GM23338 (cell line): ENCODE measurements at regions not wholly inside any gene's neighbourhood (a gene's known extent, or its start where the extent isn't known, plus 50 kb on each side); places are given as distances from the start of the nearest gene placed in this dataset.

ENCODE experiments used
- ATAC-seq: fragments of 200-7000 bp; cut with Tn5 transposase; 3 replicates; pipeline ENCODE4 v1.9.1; 2020
- DNase-seq: peaks from one replicate; pipeline ENCODE4 v3.0.0-alpha.2; 2015; ENCODE audit warnings: low spot score
- H2AFZ ChIP-seq: fragments of 200-600 bp; sonication (generic); 2 replicates; pipeline ENCODE4 v1.8.0; 2016; ENCODE audit warnings: antibody characterized with exemption, mild to moderate bottlenecking, moderate library complexity
- H3F3A ChIP-seq: fragments of 200-600 bp; sonication (generic); replicated peaks from 2 replicates; pipeline ENCODE4 v1.8.0; 2017; ENCODE audit warnings: antibody characterized with exemption, mixed run types, low read depth
- H3K27ac ChIP-seq: fragments of 200-600 bp; sonication (generic); 2 replicates; pipeline ENCODE4 v1.6.1; 2016; ENCODE audit warnings: low read depth
- H3K27me3 ChIP-seq: fragments of 200-600 bp; sonication (generic); 2 replicates; pipeline ENCODE4 v1.8.0; 2016; ENCODE audit warnings: mild to moderate bottlenecking, mixed run types, moderate library complexity; ENCODE audit not compliant: insufficient read depth
- H3K36me3 ChIP-seq: fragments of 200-600 bp; sonication (generic); 2 replicates; pipeline ENCODE4 v1.8.0; 2016; ENCODE audit warnings: mild to moderate bottlenecking; ENCODE audit not compliant: insufficient read depth
- H3K4me1 ChIP-seq: fragments of 200-600 bp; sonication (generic); 2 replicates; pipeline ENCODE4 v1.8.0; 2016; ENCODE audit warnings: mild to moderate bottlenecking, moderate library complexity; ENCODE audit not compliant: insufficient read depth
- H3K4me2 ChIP-seq: fragments of 200-600 bp; sonication (generic); 2 replicates; pipeline ENCODE4 v1.7.1; 2017; ENCODE audit warnings: mixed run types
- H3K4me3 ChIP-seq: fragments of 200-600 bp; sonication (generic); 2 replicates; pipeline ENCODE4 v1.6.1; 2016; ENCODE audit warnings: mixed run types
- H3K79me2 ChIP-seq: fragments of 200-600 bp; sonication (generic); replicated peaks from 2 replicates; pipeline ENCODE4 v1.8.0; 2017; ENCODE audit warnings: mild to moderate bottlenecking; ENCODE audit not compliant: insufficient read depth
- H3K9me2 ChIP-seq: fragments of 200-600 bp; sonication (generic); 2 replicates; pipeline ENCODE4 v1.8.0; 2017; ENCODE audit not compliant: insufficient read depth
- H4K20me1 ChIP-seq: fragments of 200-600 bp; sonication (generic); replicated peaks from 2 replicates; pipeline ENCODE4 v1.8.0; 2017; ENCODE audit warnings: mild to moderate bottlenecking; ENCODE audit not compliant: insufficient read depth
- H3K27ac Mint-ChIP-seq: 2 replicates; pipeline ENCODE4 v1.8.0; 2020; ENCODE audit warnings: inconsistent platforms, mild to moderate bottlenecking, moderate library complexity, mixed read lengths
- H3K27me3 Mint-ChIP-seq: 3 replicates; pipeline ENCODE4 v1.8.0; 2022; ENCODE audit warnings: low read depth, mild to moderate bottlenecking, moderate library complexity, mixed read lengths, inconsistent platforms; ENCODE audit not compliant: insufficient read depth, poor library complexity
- H3K36me3 Mint-ChIP-seq: 3 replicates; pipeline ENCODE4 v1.8.0; 2021; ENCODE audit warnings: low read depth, mild to moderate bottlenecking, inconsistent platforms, moderate library complexity, mixed read lengths
- H3K4me1 Mint-ChIP-seq: 3 replicates; pipeline ENCODE4 v1.8.0; 2020; ENCODE audit warnings: mild to moderate bottlenecking, inconsistent platforms, mixed read lengths
- H3K4me3 Mint-ChIP-seq: 3 replicates; pipeline ENCODE4 v1.8.0; 2021; ENCODE audit warnings: moderate library complexity, mild to moderate bottlenecking, inconsistent platforms, mixed read lengths
- H3K9me3 Mint-ChIP-seq: 3 replicates; pipeline ENCODE4 v1.8.0; 2020; ENCODE audit warnings: moderate library complexity, mild to moderate bottlenecking, inconsistent platforms, mixed read lengths
- ZNF331 ChIP-seq: fragments of 250-450 bp; sonication (Bioruptor Pico); IDR thresholded peaks from 2 replicates; pipeline ENCODE4 v1.5.0; 2020; ENCODE audit warnings: low read depth, mild to moderate bottlenecking, moderate library complexity
- TF ChIP-seq, protein P1 (sequence below): IDR thresholded peaks from one replicate; pipeline ENCODE4 v1.6.1; 2018; ENCODE audit warnings: antibody characterized with exemption; ENCODE audit not compliant: unreplicated experiment
- TF ChIP-seq, protein P2 (sequence below): fragments of 250-450 bp; sonication (Bioruptor Pico); IDR thresholded peaks from 2 replicates; pipeline ENCODE4 v1.5.0; 2020; ENCODE audit warnings: mild to moderate bottlenecking, moderate library complexity

GRCh38 chr2:38475567-38475881 lies 98.5 kb upstream of the ATL2 start:
- Mint-ChIP-seq H3K4me3 (no peak overlapping the region), H3K27ac (no peak overlapping the region), H3K36me3 (peaks cover 8% of the 10 kb centered on the region), H3K27me3 (no peaks in the 10 kb centered on the region), H3K4me1 (peaks cover 3% of the 10 kb centered on the region; the same call in 1 of the 3 replicates), H3K9me3 (peaks cover 10% of the 10 kb centered on the region)
- Histone ChIP-seq H3K4me1 (no peaks in the 10 kb centered on the region), H3K4me3 (no peak overlapping the region), H3K9me2 (no peaks in the 10 kb centered on the region), H3F3A (no peaks in the 10 kb centered on the region), H3K36me3 (no peaks in the 10 kb centered on the region), H3K27me3 (no peaks in the 10 kb centered on the region), H2AFZ (no peak overlapping the region), H3K79me2 (no peaks in the 10 kb centered on the region), H4K20me1 (no peaks in the 10 kb centered on the region), H3K4me2 (no peak overlapping the region), H3K27ac (no peak overlapping the region)
- no peak for ATAC-seq
- TF ChIP-seq, protein P1, sequence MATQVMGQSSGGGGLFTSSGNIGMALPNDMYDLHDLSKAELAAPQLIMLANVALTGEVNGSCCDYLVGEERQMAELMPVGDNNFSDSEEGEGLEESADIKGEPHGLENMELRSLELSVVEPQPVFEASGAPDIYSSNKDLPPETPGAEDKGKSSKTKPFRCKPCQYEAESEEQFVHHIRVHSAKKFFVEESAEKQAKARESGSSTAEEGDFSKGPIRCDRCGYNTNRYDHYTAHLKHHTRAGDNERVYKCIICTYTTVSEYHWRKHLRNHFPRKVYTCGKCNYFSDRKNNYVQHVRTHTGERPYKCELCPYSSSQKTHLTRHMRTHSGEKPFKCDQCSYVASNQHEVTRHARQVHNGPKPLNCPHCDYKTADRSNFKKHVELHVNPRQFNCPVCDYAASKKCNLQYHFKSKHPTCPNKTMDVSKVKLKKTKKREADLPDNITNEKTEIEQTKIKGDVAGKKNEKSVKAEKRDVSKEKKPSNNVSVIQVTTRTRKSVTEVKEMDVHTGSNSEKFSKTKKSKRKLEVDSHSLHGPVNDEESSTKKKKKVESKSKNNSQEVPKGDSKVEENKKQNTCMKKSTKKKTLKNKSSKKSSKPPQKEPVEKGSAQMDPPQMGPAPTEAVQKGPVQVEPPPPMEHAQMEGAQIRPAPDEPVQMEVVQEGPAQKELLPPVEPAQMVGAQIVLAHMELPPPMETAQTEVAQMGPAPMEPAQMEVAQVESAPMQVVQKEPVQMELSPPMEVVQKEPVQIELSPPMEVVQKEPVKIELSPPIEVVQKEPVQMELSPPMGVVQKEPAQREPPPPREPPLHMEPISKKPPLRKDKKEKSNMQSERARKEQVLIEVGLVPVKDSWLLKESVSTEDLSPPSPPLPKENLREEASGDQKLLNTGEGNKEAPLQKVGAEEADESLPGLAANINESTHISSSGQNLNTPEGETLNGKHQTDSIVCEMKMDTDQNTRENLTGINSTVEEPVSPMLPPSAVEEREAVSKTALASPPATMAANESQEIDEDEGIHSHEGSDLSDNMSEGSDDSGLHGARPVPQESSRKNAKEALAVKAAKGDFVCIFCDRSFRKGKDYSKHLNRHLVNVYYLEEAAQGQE, result no peak
- no peak for TF ChIP-seq ZNF331 (CRISPR knock-in tag)
- TF ChIP-seq, protein P2, sequence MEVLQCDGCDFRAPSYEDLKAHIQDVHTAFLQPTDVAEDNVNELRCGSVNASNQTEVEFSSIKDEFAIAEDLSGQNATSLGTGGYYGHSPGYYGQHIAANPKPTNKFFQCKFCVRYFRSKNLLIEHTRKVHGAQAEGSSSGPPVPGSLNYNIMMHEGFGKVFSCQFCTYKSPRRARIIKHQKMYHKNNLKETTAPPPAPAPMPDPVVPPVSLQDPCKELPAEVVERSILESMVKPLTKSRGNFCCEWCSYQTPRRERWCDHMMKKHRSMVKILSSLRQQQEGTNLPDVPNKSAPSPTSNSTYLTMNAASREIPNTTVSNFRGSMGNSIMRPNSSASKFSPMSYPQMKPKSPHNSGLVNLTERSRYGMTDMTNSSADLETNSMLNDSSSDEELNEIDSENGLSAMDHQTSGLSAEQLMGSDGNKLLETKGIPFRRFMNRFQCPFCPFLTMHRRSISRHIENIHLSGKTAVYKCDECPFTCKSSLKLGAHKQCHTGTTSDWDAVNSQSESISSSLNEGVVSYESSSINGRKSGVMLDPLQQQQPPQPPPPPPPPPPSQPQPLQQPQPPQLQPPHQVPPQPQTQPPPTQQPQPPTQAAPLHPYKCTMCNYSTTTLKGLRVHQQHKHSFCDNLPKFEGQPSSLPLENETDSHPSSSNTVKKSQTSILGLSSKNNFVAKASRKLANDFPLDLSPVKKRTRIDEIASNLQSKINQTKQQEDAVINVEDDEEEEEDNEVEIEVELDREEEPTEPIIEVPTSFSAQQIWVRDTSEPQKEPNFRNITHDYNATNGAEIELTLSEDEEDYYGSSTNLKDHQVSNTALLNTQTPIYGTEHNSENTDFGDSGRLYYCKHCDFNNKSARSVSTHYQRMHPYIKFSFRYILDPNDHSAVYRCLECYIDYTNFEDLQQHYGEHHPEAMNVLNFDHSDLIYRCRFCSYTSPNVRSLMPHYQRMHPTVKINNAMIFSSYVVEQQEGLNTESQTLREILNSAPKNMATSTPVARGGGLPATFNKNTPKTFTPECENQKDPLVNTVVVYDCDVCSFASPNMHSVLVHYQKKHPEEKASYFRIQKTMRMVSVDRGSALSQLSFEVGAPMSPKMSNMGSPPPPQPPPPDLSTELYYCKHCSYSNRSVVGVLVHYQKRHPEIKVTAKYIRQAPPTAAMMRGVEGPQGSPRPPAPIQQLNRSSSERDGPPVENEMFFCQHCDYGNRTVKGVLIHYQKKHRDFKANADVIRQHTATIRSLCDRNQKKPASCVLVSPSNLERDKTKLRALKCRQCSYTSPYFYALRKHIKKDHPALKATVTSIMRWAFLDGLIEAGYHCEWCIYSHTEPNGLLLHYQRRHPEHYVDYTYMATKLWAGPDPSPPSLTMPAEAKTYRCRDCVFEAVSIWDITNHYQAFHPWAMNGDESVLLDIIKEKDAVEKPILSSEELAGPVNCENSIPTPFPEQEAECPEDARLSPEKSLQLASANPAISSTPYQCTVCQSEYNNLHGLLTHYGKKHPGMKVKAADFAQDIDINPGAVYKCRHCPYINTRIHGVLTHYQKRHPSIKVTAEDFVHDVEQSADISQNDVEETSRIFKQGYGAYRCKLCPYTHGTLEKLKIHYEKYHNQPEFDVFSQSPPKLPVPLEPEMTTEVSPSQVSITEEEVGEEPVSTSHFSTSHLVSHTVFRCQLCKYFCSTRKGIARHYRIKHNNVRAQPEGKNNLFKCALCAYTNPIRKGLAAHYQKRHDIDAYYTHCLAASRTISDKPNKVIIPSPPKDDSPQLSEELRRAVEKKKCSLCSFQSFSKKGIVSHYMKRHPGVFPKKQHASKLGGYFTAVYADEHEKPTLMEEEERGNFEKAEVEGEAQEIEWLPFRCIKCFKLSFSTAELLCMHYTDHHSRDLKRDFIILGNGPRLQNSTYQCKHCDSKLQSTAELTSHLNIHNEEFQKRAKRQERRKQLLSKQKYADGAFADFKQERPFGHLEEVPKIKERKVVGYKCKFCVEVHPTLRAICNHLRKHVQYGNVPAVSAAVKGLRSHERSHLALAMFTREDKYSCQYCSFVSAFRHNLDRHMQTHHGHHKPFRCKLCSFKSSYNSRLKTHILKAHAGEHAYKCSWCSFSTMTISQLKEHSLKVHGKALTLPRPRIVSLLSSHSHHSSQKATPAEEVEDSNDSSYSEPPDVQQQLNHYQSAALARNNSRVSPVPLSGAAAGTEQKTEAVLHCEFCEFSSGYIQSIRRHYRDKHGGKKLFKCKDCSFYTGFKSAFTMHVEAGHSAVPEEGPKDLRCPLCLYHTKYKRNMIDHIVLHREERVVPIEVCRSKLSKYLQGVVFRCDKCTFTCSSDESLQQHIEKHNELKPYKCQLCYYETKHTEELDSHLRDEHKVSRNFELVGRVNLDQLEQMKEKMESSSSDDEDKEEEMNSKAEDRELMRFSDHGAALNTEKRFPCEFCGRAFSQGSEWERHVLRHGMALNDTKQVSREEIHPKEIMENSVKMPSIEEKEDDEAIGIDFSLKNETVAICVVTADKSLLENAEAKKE (CRISPR knock-in tag), result no peak
- DNase-seq, result no peak
